Caco-2 (cell line): ENCODE measurements at regions not wholly inside any gene's neighbourhood (a gene's known extent, or its start where the extent isn't known, plus 50 kb on each side); places are given as distances from the start of the nearest gene placed in this dataset.

Experiments used
- BruUV-seq: library from RNA; stranded (reverse); fragments of 400-500 nt; replicated peaks from 2 replicates; lab custom pipeline; 2021; lab: Mats Ljungman, UMichigan
- CTCF ChIA-PET: fragments of 300-600 bp; sonication (Branson Sonifier 250); formaldehyde crosslinking; loops from one replicate; lab custom pipeline; 2022; ENCODE audit warnings: antibody characterized with exemption; lab: Charles Lee
- POLR2A ChIA-PET: fragments of 300-600 bp; sonication (Branson Sonifier 250); formaldehyde crosslinking; loops from one replicate; lab custom pipeline; 2022; ENCODE audit warnings: antibody characterized with exemption; lab: Charles Lee
- DNase-seq, 2 experiments: peaks; one replicate each; pipeline versions ENCODE4 v3.0.0 to v3.0.0-alpha.2; 2020 to 2022
- H3K27me3 ChIP-seq: replicated peaks from 2 replicates; pipeline ENCODE4 v1.6.0; 2011; ENCODE audit warnings: low read length; ENCODE audit not compliant: control insufficient read depth, insufficient read depth
- H3K36me3 ChIP-seq: 2 replicates; pipeline ENCODE4 v1.5.1; 2011; ENCODE audit warnings: low read length; ENCODE audit not compliant: control insufficient read depth, insufficient read depth
- H3K4me1 ChIP-seq: fragments of 250-450 bp; sonication (Bioruptor Pico); 2 replicates; pipeline ENCODE4 v1.5.1; 2020; ENCODE audit warnings: mild to moderate bottlenecking
- H3K4me3 ChIP-seq: 2 replicates; pipeline ENCODE4 v1.5.1; 2011; ENCODE audit warnings: low read depth, mild to moderate bottlenecking, control low read depth, low read length
- H3K9me3 ChIP-seq: fragments of 250-450 bp; sonication (Bioruptor Pico); 2 replicates; pipeline ENCODE4 v1.5.1; 2020; ENCODE audit warnings: mild to moderate bottlenecking, moderate library complexity
- H3K27ac Mint-ChIP-seq: one replicate; pipeline ENCODE4 v1.8.0; 2022; ENCODE audit warnings: mixed read lengths; ENCODE audit not compliant: unreplicated experiment
- H3K27me3 Mint-ChIP-seq: one replicate; pipeline ENCODE4 v1.8.0; 2022; ENCODE audit warnings: mixed read lengths; ENCODE audit not compliant: insufficient read depth, unreplicated experiment
- H3K36me3 Mint-ChIP-seq: one replicate; pipeline ENCODE4 v1.8.0; 2022; ENCODE audit warnings: mild to moderate bottlenecking, mixed read lengths; ENCODE audit not compliant: insufficient read depth, unreplicated experiment
- H3K4me1 Mint-ChIP-seq: one replicate; pipeline ENCODE4 v1.8.0; 2022; ENCODE audit warnings: low read depth, mixed read lengths; ENCODE audit not compliant: unreplicated experiment
- H3K4me3 Mint-ChIP-seq: one replicate; pipeline ENCODE4 v1.8.0; 2022; ENCODE audit warnings: mild to moderate bottlenecking, moderate library complexity, mixed read lengths; ENCODE audit not compliant: unreplicated experiment
- H3K9me3 Mint-ChIP-seq: one replicate; pipeline ENCODE4 v1.8.0; 2022; ENCODE audit warnings: mixed read lengths; ENCODE audit not compliant: unreplicated experiment
- CTCF ChIP-seq, 2 experiments: fragments of 200-600 bp in 1 of 2; IDR thresholded peaks; 1 replicate in 1 of 2; 2 replicates in 1 of 2; pipeline versions ENCODE4 v1.5.1 to v1.8.0; 2011 to 2022; ENCODE audit warnings: antibody characterized with exemption in 1 of 2, control low read depth in 1 of 2, inconsistent platforms in 1 of 2, low read depth in 1 of 2, low read length in 1 of 2, mild to moderate bottlenecking in 1 of 2, moderate library complexity in 1 of 2; ENCODE audit not compliant: insufficient read depth in 1 of 2, severe bottlenecking in 1 of 2, unreplicated experiment in 1 of 2
- intact Hi-C: fragments of 100-400 bp; cut with micrococcal nuclease; formaldehyde crosslinking; loops from one replicate; pipeline ENCODE4 v1.10.0; 2022; ENCODE audit not compliant: unreplicated experiment

- BruUV-seq: no TSS peak
- Mint-ChIP-seq H3K4me3 (no peak overlapping the region), H3K36me3 (no peaks in the 10 kb centered on the region), H3K9me3 (peaks cover 23% of the 10 kb centered on the region), H3K4me1 (peaks cover 17% of the 10 kb centered on the region), H3K27ac (no peak overlapping the region), H3K27me3 (no peaks in the 10 kb centered on the region)
- H3K4me3 ChIP-seq: no peak overlapping the region
- H3K4me1 ChIP-seq: peaks cover 8% of the 10 kb centered on the region; the same call in 1 of the 2 replicates
- no peak for TF ChIP-seq CTCF (IDR thresholded peaks at IDR 0.05; ENCODE audit: insufficient read depth in 1 of 2, low read depth in 1 of 2, low read length in 1 of 2, severe bottlenecking in 1 of 2, unreplicated experiment in 1 of 2)
- H3K36me3 ChIP-seq: no peaks in the 10 kb centered on the region
- ChIA-PET CTCF (no interaction called here), POLR2A (no interaction called here)
- DNase-seq: no peak
- H3K9me3 ChIP-seq: 0 out of 2 replicates have a peak, but pooled peaks cover 4% of the 10 kb centered on the region
- no peaks in the 10 kb centered on the region for H3K27me3 ChIP-seq
- intact Hi-C loops: no loop called here
Measured at GRCh38 chr13:61148691-61149315, 266.8 kb downstream of the PCDH20 start.

- Mint-ChIP-seq H3K36me3 (no peaks in the 10 kb centered on the region), H3K4me1 (peaks cover 15% of the 10 kb centered on the region), H3K9me3 (peaks cover 29% of the 10 kb centered on the region), H3K27ac (no peak overlapping the region), H3K27me3 (no peaks in the 10 kb centered on the region), H3K4me3 (no peak overlapping the region)
- ChIA-PET POLR2A (no interaction called here), CTCF (no interaction called here)
- no peak overlapping the region for H3K4me3 ChIP-seq
- intact Hi-C loops: no loop called here
- 0 out of 2 replicates have a peak, but pooled peaks cover 4% of the 10 kb centered on the region for H3K9me3 ChIP-seq
- no peaks in the 10 kb centered on the region for H3K27me3 ChIP-seq
- TF ChIP-seq CTCF (IDR thresholded peaks at IDR 0.05; ENCODE audit: insufficient read depth in 1 of 2, low read depth in 1 of 2, low read length in 1 of 2, severe bottlenecking in 1 of 2, unreplicated experiment in 1 of 2): no peak
- BruUV-seq: no TSS peak
- DNase-seq: no peak
- H3K4me1 ChIP-seq: peaks cover 8% of the 10 kb centered on the region; the same call in 1 of the 2 replicates
- no peaks in the 10 kb centered on the region for H3K36me3 ChIP-seq
Measured at GRCh38 chr13:61148211-61148610, 267.4 kb downstream of the PCDH20 start.

GRCh38 chr13:61146571-61146970 is 269.1 kb downstream of the PCDH20 start:
- Mint-ChIP-seq H3K27ac (no peak overlapping the region), H3K9me3 (peaks cover 30% of the 10 kb centered on the region), H3K36me3 (no peaks in the 10 kb centered on the region), H3K4me3 (no peak overlapping the region), H3K27me3 (no peaks in the 10 kb centered on the region), H3K4me1 (peaks cover 7% of the 10 kb centered on the region)
- DNase-seq: no peak
- 0 out of 2 replicates have a peak, but pooled peaks cover 4% of the 10 kb centered on the region for H3K9me3 ChIP-seq
- H3K27me3 ChIP-seq: no peaks in the 10 kb centered on the region
- CTCF ChIA-PET: no interaction called here
- no peak overlapping the region for H3K4me3 ChIP-seq
- no TSS peak for BruUV-seq
- peaks cover 8% of the 10 kb centered on the region; the same call in 1 of the 2 replicates for H3K4me1 ChIP-seq
- POLR2A ChIA-PET: no interaction called here
- TF ChIP-seq CTCF (IDR thresholded peaks at IDR 0.05; ENCODE audit: insufficient read depth in 1 of 2, low read depth in 1 of 2, low read length in 1 of 2, severe bottlenecking in 1 of 2, unreplicated experiment in 1 of 2): no peak
- intact Hi-C loops: no loop called here
- no peaks in the 10 kb centered on the region for H3K36me3 ChIP-seq
